Fibroblast of pulmonary artery (primary cell): ENCODE measurements at regions not wholly inside any gene's neighbourhood (a gene's known extent, or its start where the extent isn't known, plus 50 kb on each side); places are given as distances from the start of the nearest gene placed in this dataset.
A peak's percentile ranks its signal among the peaks of the same experiment; 100 is the strongest.
"Not testable (repeated sequence)": the region's sequence is repeated elsewhere in the genome, so short reads cannot be mapped to it uniquely, and the experiment has no call there.

Experiments used
- DNase-seq: peaks from one replicate; pipeline ENCODE4 v3.0.0-alpha.2; 2010; ENCODE audit warnings: low read depth
- H3K4me3 ChIP-seq: replicated peaks from 2 replicates; pipeline ENCODE4 v1.5.1; 2011; ENCODE audit warnings: low read depth, mild to moderate bottlenecking, control low read depth, low read length, moderate library complexity
- TF ChIP-seq, protein P1 (sequence below): IDR thresholded peaks from 2 replicates; pipeline ENCODE4 v1.5.1; 2011; ENCODE audit warnings: mild to moderate bottlenecking, control low read depth, low read length, inconsistent platforms; ENCODE audit errors: missing control alignments

DNA sequence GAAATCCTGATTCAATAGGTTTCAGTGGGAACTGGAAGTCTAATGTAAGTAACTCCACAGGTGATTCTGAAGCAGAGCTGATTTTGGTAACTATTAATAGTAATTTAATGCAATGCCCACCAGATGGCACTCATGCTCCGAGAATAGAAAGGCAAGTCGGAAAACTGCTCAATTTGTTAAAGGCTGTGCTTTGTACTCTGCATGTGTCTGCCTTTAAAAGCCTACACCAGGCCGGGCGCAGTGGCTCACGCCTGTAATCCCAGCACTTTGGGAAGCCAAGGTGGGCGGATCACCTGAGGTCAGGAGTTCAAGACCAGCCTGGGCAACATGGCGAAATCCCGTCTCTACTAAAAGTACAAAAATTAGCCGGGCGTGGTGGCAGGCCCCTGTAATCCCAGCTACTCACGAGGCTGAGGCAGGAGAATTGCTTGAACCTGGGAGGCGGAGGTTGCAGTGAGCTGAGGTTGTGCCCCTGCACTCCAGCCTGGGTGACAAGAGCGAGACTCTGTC lies 80.1 kb downstream of the OR13A1 start:
- TF ChIP-seq, protein P1, sequence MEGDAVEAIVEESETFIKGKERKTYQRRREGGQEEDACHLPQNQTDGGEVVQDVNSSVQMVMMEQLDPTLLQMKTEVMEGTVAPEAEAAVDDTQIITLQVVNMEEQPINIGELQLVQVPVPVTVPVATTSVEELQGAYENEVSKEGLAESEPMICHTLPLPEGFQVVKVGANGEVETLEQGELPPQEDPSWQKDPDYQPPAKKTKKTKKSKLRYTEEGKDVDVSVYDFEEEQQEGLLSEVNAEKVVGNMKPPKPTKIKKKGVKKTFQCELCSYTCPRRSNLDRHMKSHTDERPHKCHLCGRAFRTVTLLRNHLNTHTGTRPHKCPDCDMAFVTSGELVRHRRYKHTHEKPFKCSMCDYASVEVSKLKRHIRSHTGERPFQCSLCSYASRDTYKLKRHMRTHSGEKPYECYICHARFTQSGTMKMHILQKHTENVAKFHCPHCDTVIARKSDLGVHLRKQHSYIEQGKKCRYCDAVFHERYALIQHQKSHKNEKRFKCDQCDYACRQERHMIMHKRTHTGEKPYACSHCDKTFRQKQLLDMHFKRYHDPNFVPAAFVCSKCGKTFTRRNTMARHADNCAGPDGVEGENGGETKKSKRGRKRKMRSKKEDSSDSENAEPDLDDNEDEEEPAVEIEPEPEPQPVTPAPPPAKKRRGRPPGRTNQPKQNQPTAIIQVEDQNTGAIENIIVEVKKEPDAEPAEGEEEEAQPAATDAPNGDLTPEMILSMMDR = peak; percentile 45
- not testable (repeated sequence) for H3K4me3 ChIP-seq
- DNase-seq = peak; percentile 88

DNA sequence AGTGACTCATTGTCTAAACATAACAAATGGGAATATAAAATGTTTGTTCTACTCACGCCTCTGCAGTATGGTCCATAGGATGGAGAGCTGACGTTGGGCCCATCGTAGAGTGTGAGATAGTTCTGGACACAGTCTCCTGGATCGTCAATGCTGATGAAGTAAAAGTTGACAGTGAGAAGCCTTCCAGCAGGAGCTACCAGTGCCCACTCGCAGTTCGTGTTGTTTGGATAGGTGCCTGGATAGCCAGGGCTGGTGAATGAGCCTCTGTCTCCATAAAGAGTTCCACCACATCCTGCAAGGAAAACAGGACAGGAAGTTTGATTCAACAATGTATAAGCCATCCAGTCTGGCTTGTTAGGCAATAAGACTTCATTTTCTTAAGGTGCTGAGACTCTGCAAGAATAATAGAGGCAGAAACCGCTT lies 79.6 kb downstream of the OR13A1 start:
- DNase-seq = peak; percentile 21
- TF ChIP-seq, protein P1 = no peak
- H3K4me3 ChIP-seq = no peak overlapping the region

DNA sequence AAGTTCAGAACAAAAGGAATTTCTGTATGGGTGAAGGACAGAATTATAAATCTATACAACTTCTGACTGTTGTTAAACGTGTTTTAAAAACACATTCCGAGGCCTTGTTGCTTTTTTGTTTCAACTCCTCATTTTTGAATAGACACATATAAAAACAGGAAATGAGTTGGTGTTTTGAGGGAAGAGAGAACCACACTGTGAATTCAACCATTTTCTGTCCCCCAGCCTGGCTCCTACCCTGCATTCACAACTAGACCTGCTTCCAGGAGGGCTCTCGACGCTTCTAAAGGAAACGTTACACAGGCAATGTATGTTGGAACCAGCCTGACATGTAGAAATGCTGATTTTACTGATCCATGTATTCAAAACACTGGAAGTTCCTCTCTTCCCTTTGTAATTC lies 76.5 kb downstream of the OR13A1 start:
- no peak overlapping the region for H3K4me3 ChIP-seq
- DNase-seq = no peak
- TF ChIP-seq, protein P1 = no peak

DNA sequence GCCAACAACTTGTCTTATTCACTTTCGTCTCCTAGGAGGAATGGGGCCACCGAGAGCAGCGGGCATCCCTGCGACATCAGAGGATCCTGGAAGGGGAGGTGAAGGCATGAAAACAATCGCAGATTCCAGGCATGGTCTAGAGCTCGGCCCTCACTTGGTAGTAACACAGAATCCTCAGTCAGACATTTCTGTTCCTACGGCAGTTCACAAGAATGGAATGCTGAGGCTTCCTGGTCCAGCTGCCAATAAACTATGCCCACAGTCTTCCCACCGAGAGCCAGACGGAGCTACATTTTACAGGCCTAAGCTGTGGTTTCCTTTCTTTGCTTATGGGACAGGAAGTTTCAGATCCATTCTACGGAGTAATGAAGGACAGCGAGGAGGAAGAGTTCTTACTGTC lies 75.8 kb downstream of the OR13A1 start:
- peak; percentile 25 for DNase-seq
- TF ChIP-seq, protein P1 = no peak
- no peak overlapping the region for H3K4me3 ChIP-seq

DNA sequence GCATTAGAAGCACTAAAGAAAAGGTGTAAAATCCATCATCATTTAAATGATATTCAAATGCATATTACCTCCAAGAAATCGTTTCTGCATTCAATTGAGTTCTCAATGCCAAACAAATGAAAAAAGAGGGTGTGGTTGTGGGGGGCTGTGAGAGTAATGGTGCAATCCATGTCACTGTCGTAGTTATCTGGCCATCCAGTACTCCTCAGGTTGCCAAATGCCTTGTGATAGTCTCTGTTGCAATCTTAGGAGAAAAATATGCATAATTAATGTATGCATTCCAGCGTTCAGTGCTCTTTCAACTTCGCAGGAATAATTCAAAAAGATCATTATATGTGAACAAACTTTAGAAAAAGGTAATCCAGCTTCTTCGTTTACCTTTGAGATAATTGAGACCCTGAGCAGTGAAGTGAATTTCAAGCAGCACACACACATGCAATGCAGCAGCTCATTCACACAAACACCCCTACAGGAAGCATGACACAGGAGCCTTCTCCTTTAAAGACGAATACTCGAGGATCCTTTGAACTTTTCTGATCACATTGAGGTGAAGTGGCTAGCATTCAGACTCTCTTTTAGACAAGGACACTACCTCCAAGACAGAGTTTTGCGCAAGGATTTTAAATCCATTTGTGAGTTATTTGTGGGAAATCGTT lies 73.4 kb downstream of the OR13A1 start:
- TF ChIP-seq, protein P1 = no peak
- DNase-seq = no peak
- H3K4me3 ChIP-seq = no peak overlapping the region

DNA sequence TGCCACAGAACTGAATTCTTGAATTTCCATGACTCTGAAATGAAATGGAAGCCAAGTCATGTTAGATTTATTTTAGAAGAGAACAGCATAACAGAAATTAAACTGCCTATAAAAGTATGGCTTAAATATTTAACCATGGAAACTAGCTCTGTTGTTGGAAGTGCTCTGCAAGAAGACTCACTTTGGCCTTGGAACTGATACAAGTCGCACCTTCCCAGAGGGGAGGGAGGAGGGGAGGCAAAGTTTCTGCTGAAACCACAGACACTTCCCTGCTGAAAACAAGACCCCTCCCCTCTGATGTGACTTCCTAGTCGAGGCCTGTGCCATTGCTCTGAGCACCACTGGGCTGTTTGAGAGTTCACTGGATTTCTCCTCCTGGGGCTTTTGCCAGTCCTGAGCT lies 72.1 kb downstream of the OR13A1 start:
- H3K4me3 ChIP-seq = no peak overlapping the region
- TF ChIP-seq, protein P1 = no peak
- no peak for DNase-seq

DNA sequence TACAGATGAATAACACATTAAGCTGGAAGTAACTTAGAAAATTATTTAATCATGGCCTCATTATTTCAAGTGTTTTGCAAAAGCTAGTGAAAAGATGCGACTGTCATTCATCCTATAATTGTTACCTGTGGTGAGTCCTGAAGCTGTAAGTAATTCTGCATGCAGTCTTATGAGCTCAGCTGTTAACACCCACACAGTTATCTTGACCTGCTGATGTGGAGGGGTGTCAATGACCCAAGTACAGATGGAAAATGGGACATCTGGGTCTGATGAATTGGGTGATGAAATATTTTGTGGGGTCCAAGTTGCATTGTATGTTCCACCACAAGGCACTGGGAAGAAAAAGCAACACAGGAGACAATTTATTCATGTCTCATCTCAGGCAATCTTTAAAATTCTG lies 68.9 kb downstream of the OR13A1 start:
- no peak for DNase-seq
- TF ChIP-seq, protein P1 = no peak
- H3K4me3 ChIP-seq = no peak overlapping the region
